ENCODE measurements at regions not wholly inside any gene's neighbourhood (a gene's known extent, or its start where the extent isn't known, plus 50 kb on each side); places are given as distances from the start of the nearest gene placed in this dataset.

GRCh38 chr4:11625211-11625610 is 196.5 kb upstream of the HS3ST1 start:
- Mint-ChIP-seq H3K4me1 (peaks cover 17% of the 10 kb centered on the region), H3K9me3 (peaks cover under 1% of the 10 kb centered on the region), H3K36me3 (ENCODE audit: low read depth) (no peaks in the 10 kb centered on the region), H3K27ac (ENCODE audit: unreplicated experiment) (no peak overlapping the region), H3K27me3 (ENCODE audit: low read depth) (no peaks in the 10 kb centered on the region), H3K4me3 (no peak overlapping the region)
- TF ChIP-seq CTCF (conservative IDR thresholded peaks at IDR 0.05), result no peak
- no peak for DNase-seq (ENCODE audit: low read depth, low spot score)

GRCh38 chr4:11624370-11624769 is 195.7 kb upstream of the HS3ST1 start:
- no peak for DNase-seq (ENCODE audit: low read depth, low spot score)
- H3K27me3 Mint-ChIP-seq (ENCODE audit: low read depth), result no peaks in the 10 kb centered on the region
- H3K27ac Mint-ChIP-seq (ENCODE audit: unreplicated experiment), result no peak overlapping the region
- no peak for TF ChIP-seq CTCF (conservative IDR thresholded peaks at IDR 0.05)
- H3K9me3 Mint-ChIP-seq, result no peaks in the 10 kb centered on the region
- H3K36me3 Mint-ChIP-seq (ENCODE audit: low read depth), result no peaks in the 10 kb centered on the region
- peaks cover 13% of the 10 kb centered on the region for H3K4me1 Mint-ChIP-seq
- H3K4me3 Mint-ChIP-seq, result no peak overlapping the region

GRCh38 chr4:11623726-11624037 is 195.0 kb upstream of the HS3ST1 start:
- Mint-ChIP-seq H3K4me3 (no peak overlapping the region), H3K27ac (ENCODE audit: unreplicated experiment) (no peak overlapping the region)
- TF ChIP-seq CTCF (conservative IDR thresholded peaks at IDR 0.05), result peak; percentile 50

GRCh38 chr4:11622961-11623725 is 194.4 kb upstream of the HS3ST1 start:
- no peak overlapping the region for H3K4me3 Mint-ChIP-seq
- H3K4me1 Mint-ChIP-seq, result peaks cover 12% of the 10 kb centered on the region
- no peak for TF ChIP-seq CTCF (conservative IDR thresholded peaks at IDR 0.05)
- no peaks in the 10 kb centered on the region for H3K36me3 Mint-ChIP-seq (ENCODE audit: low read depth)
- H3K27ac Mint-ChIP-seq (ENCODE audit: unreplicated experiment), result no peak overlapping the region
- no peaks in the 10 kb centered on the region for H3K27me3 Mint-ChIP-seq (ENCODE audit: low read depth)
- no peak for DNase-seq (ENCODE audit: low read depth, low spot score)
- no peaks in the 10 kb centered on the region for H3K9me3 Mint-ChIP-seq

More at GRCh38 chr4:11623726-11624037, 195.0 kb upstream of the HS3ST1 start:
- no peaks in the 10 kb centered on the region for H3K36me3 Mint-ChIP-seq (ENCODE audit: low read depth)
- H3K9me3 Mint-ChIP-seq, result no peaks in the 10 kb centered on the region
- H3K27me3 Mint-ChIP-seq (ENCODE audit: low read depth), result no peaks in the 10 kb centered on the region
- H3K4me1 Mint-ChIP-seq, result peaks cover 12% of the 10 kb centered on the region
- no peak for DNase-seq (ENCODE audit: low read depth, low spot score)

- Mint-ChIP-seq H3K27me3 (ENCODE audit: low read depth) (no peaks in the 10 kb centered on the region), H3K36me3 (ENCODE audit: low read depth) (no peaks in the 10 kb centered on the region), H3K27ac (ENCODE audit: unreplicated experiment) (no peak overlapping the region), H3K4me1 (peaks cover 12% of the 10 kb centered on the region), H3K9me3 (no peaks in the 10 kb centered on the region), H3K4me3 (no peak overlapping the region)
- TF ChIP-seq CTCF (conservative IDR thresholded peaks at IDR 0.05), result no peak
- no peak for DNase-seq (ENCODE audit: low read depth, low spot score)
Measured at GRCh38 chr4:11620861-11621260, 192.2 kb upstream of the HS3ST1 start.

Measured in neural crest cell (in vitro differentiated cells).